Stimulated activated CD8-positive, alpha-beta memory T cell treated with anti-CD3 and anti-CD28 coated beads, Interleukin-7, amount 100 ng/mL, for 4 hours (primary cell): ENCODE measurements at regions not wholly inside any gene's neighbourhood (a gene's known extent, or its start where the extent isn't known, plus 50 kb on each side); places are given as distances from the start of the nearest gene placed in this dataset.
"Not testable (repeated sequence)": the region's sequence is repeated elsewhere in the genome, so short reads cannot be mapped to it uniquely, and the experiment has no call there.

Source experiments
- DNase-seq, 2 donors: peaks; one replicate each; pipeline ENCODE4 v3.0.0-alpha.2; 2020; ENCODE audit warnings: low read depth in 2 of 2

DNA sequence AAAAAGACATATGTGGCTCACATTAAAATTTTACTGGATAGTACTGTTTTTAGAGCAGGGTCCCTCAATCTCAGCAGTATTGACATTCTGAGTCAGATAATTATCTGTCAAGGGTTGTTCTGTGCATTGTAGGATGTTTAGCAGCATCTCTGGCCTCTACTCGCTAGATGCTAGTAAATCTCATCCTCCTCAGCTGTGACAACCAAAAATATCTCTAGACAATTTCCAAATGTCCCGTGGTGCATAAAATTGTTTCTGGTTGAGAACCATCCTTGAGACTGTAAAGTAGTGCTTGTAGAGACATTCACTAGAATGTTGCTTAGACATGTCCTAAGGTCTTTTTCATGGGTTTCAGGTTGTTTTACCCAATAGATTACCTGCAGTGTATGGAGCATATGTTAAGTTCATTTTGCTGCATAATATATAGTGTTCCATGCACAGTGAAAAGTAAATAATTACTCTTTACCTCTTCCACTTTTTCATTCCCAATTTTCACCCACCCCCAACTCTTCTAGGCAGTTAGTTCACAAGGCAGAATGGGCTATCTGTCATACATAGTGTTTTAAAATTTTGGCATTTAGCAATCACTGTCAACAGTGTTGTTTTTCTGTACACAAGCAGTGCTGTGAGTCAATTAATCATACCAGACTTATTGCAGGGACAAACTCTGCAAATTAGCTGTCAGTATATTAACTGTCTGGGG is 200.2 kb upstream of the SLC38A2 start:
- DNase-seq, result no peak

DNA sequence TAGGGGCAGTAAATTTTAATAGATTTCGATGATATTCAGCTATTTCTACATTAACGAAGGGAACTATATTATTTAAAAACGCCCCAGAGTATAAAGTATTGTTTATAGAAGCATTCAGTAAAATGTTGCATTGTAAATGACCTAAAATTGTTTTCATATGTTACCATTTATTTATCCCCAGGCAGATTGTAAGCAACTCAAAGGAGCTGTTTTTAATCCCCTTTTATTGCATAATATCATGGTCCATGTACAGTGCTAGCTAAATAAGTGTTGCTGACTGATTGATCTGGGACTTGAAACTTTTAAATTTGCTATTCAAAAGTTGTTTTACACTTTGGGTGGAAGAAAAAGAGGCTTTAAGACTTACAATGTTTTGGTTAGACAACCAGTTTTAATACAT is 199.0 kb upstream of the SLC38A2 start:
- no peak for DNase-seq

DNA sequence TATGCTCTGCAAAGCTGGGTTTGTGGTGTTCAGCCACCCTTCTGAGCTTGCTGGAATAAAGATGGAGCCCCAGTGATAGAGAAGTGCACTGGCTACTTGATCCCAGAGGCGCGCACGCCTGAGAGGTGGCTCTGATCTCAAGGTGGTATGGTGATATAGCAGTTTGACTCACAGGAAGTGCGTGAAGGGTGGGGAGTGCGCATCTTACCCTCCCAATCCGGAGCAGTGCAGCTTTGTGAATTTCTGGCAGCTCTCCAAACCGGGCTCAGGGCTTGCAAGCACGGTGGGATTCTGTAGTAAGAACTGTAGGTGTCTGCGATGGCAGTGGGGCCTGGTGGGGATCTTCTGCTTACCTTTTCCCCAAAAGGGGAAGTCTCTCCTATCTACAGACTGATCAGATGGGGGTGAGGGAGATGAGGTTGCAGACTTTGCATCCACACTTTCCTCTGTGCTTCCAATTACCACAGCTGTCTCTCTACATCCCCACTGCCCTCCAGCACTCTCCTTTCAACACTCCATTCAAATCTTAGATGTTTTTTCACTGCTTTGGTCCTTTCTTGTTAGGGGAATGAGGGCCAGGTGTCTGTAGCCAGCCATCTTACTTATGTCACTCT is 197.4 kb upstream of the SLC38A2 start:
- no peak for DNase-seq

DNA sequence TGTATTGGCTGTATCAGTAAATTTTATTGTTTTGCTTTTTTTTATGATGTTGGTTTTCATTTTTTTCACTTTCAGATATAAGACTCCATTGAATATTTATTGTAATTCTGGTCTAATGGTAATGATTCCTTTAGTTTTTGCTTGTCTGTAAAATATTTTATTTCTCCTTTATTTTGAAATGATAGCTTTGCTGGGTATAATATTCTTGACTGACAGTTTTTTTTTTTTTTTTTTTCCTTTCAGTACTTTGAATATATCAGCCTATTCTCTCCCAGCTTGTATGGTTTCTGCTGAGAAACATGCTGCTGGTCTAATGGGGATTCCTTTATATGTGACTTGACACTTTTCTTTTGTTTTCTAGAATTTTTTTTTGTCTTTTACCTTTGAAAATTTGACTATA is 195.1 kb upstream of the SLC38A2 start:
- no peak for DNase-seq

DNA sequence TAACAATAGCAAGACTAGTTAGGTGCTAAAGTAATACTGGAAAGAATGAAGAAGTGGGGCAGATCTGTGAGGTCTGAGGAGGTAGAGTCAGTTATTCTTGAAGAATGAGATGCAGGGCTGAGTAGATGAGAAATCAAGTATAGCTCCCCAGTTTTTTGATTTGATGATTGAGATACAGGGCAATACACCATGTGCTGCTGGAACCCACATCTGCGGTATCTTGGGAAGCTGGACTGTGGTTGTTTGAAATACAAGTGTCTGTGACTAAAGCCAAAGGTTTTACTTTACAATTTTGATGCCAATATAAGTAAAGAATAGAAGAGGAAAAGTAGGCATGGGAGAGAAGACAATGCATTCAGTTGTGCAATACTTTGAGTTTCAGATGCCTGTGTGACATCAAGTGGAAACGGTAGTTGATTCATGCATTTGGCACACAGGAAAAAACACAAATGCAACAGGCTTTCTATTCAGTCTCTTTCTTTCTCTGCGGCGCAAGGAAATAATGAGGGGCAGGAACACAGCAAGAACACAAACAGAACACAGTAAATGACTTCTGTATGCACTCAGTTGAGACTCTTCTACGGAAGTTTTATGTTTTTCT is 190.2 kb upstream of the SLC38A2 start:
- DNase-seq, result no peak

DNA sequence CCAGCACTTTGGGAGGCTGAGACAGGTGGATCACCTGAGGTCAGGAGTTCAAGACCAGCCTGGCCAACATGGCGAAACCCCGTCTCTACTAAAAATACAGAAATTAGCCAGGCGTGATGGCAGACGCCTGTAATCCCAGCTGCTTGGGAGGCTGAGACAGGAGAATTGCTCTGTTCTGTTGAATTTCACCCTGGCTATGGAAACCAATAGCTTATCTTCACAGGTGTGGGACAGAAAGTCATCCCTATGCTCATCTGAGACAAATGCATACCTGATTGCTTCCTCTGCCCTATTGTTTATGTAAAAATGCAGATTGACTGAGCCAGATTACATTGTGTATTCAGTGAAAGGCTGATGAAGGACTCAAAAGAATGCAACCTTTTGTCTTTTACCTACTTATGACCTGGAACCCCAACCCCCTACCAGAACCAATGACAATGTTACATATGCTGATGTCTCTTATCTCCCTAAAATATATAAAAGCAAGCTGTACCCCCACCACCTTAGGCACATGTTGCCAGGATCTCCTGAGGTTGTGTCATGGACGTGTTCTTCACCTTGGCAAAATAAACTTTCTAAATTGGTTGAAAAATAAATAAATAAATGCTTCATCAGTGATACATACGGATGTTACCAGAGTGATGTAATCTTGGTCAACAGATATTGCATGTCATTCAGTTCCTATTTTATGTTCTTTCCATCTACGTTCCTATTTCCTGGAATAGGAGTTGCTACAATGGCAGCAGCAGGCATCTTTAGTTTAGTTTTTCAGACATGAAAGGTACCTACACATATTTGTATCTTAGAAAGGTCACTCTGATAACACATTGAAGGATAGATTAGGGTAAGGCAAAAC is 189.4 kb upstream of the SLC38A2 start:
- not testable (repeated sequence) for DNase-seq

DNA sequence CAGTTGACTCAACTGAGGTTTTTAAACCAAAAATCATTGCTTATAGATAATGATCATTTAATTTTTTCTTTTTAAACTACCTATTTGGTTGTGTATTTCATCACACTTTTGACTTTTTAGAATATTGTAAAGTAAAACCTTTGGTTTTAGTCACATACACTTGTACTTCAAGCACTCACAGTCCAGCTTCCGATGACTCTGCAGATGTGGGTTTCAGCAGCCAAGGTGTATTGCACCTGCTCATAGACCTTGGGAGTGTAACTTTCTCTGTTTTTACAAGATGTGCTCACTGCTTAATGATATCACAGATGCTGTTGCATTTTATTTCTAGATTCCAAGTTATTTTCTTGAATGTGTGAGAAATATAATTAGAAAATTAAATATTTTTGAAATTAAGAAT is 188.3 kb upstream of the SLC38A2 start:
- DNase-seq, result no peak

DNA sequence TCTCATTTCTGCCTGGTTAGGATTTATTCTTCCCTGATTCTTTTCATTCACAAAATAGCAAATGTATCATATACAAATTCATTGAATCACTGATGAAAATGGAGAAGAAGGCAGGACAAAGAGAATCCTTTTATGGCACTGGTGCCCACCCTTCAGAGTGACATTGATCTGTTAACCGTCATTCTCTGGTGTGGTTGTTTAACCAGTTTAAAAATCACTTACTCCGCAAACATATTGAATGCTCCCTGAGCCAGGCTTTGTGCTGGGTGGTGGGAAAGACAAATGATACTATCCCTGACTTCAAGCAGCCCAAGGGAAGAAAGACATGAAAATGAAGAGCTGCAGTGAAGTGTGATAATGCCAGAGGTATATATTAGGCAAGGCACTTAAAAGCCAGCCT is 187.5 kb upstream of the SLC38A2 start:
- DNase-seq, result no peak

DNA sequence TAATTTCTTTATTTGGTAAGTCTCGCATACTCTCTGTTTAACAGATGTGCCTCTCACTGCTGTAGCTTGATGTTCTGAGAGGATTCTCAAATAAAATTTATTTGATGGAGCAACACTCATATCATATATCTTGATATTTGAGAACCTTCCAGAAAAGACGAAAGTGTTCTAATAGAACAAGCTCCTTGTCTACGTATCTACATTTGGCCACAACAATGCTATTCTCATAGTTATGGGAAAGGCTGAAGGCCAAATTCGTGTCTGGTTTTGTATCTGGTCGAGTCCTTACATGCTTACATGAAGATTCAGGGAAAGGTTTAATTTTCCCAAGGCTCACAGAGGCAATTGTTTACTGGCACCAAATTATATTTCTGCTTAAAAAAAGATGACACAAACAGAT is 186.7 kb upstream of the SLC38A2 start:
- DNase-seq, result no peak

DNA sequence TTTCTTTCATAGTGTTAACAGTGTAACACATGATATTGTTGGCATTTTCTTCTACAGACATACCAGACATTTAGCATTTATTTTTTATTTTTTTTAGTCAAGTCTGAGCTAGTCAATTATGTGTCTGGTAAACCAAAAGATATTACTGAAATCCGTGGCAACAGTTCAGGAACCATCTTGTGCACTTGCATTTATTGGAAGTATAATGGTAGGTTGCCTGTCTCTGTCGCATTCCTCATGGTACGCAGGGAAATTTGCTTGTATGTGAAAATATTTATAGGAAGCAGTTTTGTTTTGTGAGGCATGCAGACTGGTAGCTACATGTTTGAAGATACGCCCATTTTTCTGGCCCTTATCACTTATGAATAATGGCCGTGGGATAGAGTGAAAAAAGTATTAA is 186.1 kb upstream of the SLC38A2 start:
- DNase-seq, result no peak

DNA sequence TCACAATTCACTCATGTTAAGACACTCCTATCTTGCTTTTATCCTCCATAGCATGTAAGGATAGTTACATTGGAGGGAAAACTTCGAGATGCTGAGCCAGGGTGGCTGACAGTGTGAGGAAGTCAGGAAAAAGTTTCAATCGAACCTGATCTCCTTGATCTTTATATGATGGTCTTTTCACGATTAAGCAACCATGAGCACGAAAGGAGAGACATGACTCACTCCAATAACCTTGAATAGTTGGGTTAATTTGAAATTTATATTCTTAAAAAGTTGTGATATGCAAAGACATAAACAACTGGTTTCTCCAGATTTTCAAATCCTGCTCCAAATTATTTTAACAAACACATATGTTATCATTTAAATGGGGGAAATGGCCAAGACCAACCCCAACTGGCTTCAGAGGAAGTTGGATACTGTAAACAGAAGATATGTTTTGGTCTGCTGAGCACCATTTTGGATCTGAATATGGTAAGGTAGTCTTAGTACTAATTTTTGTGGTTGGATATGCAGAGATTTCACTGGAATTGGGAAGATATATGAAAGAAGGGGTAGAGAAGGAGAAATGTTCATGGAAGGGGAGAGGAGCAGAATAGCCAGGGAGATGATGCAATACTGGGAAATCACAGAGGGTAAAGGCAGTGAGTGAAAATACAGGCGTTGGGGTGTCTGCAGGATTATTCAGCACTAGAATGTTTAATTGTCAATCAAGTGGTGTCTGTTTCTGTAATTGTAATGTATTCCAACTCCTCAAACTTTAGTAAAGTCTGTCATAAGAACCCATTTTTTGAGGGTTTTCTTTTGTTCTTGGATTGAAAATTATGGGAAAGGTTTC is 185.2 kb upstream of the SLC38A2 start:
- no peak for DNase-seq

DNA sequence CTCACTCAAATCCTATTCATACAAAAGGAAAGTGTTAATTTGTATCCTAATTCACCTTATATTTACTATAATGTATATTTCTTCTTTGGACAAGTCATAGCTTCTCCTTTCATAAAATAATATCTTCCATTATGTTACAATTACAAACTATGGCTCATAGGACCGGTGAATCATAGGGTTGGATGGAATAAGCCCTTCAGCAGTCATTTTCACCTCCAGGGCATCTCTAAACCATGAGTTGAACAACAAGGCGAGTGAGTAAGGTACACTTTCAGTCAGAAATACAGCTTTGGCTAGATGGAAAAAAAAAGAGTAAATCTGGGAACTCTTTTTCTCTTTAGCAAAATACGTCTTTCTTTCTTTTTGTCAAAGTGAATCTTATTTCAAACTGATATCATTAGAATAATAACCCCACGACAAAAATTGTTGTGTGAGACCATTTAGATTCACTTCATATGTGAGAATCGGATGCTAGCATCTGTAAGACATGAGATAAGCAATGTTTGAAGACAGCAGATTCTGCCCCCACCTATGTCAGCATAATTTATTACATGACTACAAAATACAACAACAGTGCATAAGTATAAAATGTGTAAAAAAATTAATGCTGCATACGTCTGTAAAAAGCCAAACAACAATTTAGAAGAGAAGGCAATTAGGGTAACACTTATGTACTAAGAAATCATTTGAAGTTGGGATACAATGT is 184.4 kb upstream of the SLC38A2 start:
- no peak for DNase-seq

DNA sequence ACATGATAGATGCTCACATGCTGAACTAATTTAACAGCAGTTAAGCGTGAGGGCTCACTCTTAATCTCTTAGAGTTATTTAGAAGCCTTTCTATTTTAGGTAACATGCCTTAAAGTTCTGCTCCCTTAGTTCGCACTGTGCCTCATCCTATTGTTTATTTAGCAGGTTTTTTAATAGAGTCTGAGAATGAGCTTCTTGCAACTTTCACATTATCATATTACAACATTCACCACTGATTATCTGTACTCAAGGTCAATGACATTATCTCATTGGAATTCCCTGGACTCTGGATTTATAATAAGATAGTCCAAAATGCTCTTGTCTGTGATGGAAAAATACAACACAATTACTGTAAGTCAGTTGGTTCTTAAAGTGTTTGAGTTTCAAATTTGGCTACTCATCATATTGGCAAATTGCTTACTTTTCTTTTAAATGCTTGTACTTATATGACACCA is 183.6 kb upstream of the SLC38A2 start:
- DNase-seq, result no peak

DNA sequence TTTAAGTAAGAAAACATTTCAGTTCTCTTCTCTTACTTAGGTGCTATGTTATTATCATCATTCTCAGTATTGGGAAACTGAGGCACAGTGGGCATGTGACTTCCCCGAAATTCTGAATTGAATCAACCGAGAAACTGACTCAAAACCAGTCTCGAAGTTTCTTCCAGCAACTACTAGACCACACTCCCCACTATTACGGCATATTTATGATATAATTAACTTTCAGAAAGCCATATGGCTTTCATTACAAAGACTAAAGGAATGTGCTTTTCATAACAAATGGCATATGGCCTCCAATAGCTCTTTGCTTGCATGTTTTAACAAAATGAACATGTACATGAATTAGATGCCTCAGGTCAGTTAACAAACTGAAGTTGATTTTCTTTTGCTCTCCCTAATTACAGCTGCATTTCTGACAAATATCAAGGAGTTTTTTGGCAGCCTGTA is 182.9 kb upstream of the SLC38A2 start:
- no peak for DNase-seq

DNA sequence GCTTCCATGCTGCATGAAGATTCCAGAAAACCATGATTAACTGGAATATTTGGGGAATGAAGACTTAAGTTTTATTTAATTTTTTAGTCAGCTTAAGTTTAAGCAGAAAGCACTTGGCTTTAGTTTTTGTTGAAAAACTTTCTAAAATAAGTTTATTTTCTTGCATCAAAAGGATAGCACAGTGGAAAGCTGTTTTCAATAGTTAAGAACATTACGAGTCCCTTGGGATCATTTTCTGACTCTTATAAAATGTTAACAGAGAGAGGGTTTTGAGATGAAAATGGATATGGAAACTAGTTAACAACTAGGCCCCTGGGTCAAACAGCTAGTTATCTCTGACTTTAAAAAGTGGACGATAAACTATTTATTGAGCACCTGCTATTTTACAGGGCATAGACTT is 181.9 kb upstream of the SLC38A2 start:
- no peak for DNase-seq

DNA sequence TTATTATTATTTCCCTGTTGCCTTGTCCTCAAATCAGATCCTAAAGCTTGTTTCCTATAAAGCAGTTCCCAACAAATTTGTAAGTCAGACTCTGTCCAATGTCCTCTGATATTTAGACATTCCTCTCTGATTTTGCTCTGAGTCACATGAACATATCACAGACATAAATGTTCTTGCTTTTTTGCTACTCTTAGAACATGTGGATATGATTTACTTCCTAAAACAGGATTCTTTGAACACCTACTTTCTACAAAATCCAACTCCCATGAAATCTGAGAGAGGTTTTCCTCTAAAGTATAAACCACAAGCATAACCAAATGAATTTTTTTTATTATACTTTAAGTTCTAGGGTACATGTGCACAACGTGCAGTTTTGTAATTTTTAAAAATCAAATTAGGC is 181.3 kb upstream of the SLC38A2 start:
- no peak for DNase-seq

DNA sequence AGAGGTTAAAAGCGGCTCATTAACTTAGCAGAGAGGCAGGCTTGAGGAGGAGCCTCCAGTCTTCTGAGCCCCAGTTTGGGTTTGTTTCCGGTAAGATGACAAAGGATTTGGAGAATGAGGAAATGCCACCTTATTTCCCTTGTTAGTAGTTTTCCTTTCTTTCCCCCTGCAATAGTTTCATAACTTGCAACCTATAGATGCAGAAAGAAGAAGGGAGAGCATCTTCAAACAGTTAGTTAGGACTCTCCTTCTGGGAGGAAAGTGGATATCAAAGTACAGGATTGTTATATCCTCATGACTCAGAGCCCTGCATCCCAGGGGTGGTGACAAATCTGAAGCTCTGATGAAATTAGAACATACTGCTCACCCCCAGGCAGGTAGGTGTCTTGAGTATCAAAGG is 180.7 kb upstream of the SLC38A2 start:
- DNase-seq, result no peak

DNA sequence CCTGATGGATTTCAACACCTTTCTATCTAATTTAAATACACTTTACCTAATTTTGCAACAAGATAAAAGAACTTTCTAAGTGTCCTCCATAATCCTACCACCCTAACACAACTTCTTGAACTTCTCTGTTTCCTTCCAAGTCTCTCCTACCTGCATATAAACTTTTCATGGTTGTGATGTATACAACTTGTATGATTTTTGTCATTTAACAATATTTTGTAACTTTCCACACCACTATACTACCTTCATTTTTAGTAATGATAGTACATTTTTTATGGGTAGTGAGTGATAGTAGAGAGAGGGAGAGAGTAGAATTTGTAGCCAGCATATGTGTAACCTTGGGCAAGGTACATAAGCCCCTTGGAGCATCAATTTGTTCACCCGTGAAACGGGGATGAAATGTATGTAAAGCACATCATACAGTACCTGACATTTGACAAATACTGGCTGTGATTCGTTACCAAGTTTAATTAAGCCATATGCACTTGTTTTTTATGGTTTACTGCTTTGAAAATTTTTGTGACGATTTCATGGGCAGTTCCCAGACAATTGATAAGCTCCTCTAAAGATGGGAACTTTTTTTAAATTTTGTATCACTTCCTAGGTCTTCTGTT is 177.8 kb upstream of the SLC38A2 start:
- no peak for DNase-seq

DNA sequence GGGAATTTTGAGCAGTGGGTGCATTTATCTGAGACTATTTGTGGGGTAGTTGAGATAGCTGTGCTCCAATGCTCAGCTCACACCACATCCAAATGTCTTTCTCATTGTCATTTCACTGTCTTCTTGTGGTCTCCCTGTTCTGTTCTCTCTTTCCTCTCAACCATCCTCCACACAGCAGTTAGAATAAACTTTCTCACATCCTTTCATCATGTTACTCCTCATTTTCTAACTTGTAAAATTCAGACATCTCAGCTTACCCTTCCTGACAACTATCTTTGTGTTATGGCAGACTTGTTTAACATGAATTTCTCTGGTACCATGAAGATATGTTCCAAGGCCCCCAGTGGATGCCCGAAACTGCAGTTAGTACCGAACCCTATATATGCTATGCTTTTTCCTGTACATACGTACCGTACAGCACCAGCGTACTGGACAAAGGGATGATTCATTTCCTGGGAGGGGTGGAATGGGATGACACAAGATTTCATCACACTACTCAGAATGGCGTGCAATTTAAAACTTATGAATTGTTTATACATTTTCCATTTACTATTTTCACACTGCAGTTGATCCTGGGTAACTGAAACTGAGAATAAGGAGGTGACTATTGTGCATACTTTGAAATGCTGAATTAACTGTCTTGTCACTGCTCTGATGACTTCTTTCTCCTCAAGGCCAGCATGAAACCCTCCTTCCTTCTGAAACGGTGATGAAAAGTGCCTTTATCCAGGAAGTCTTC is 177.1 kb upstream of the SLC38A2 start:
- no peak for DNase-seq

DNA sequence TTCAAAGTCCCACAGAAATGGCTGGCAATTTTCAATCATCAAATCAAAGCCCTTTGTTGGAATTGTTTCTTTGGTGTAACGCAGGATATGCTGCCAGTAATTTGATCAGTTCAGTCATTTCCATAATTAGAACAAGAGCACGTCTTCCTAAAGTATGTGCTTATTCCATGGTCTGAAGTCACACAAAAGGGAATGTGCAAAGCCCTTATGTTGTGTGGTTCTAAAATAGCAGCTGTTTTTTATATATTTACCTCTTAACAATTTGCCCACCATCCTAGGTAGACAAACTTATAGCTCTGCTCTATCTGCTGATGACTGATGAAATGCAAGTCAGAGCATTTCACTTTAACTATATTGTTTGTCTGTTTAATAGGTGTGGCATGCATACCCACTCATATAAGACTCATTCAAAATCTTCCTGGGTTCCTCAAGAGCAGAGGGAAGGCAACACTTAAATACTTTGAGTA is 176.1 kb upstream of the SLC38A2 start:
- no peak for DNase-seq
